GM20431 (cell line): ENCODE measurements at regions not wholly inside any gene's neighbourhood (a gene's known extent, or its start where the extent isn't known, plus 50 kb on each side); places are given as distances from the start of the nearest gene placed in this dataset.

Experiments
- in situ Hi-C: fragments of 300-500 bp; cut with MseI, MboI; formaldehyde crosslinking; loops from one replicate; pipeline ENCODE4 v1.15.0; 2020; ENCODE audit warnings: low sequenced_read_pairs; ENCODE audit not compliant: unreplicated experiment

- in situ Hi-C loops = no loop called here
These were observed 283.2 kb upstream of the TBX3 start for GRCh38 chr12:114967151-114967550.

DNA sequence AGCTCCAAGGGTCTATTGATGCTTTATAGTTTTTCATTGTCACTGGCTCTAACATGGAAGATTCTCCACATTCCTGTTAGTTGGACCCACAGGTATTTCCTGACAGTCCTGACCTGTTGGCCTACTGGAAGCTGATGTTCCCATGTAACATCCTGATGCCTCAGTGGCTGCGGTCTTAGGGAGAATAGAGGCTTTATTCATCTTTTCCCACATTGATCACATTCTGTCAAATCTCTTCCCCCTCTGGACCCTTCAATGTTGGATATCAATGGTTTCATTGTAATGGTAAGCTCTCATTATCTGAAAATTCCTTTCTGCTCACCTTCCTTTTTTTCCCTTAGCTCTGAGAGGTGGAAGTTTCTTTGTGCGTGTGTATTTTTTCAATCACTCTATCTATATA, 280.9 kb upstream of the TBX3 start:
- in situ Hi-C loops = no loop called here

- in situ Hi-C loops = no loop called here
These were observed 279.9 kb upstream of the TBX3 start for GRCh38 chr12:114963846-114964245.

DNA sequence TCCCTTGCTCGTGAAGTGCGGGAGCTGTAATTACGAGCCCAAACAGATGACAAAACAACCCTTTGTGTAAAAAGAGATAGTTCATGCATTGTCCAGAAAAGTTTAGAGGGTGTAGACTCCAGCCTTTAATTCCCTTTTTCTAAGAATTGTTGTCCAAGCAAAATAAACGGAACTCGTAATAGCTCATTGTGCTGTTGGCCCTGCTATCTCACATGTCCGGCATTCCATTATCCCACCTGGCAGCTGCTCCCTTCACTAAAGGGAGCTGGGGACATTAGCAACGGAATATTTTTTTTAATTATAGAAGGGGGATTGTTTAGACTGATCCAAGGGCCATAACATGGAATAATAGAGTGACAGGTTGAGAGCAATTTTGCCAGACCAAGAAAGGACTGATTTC, 277.5 kb upstream of the TBX3 start:
- in situ Hi-C loops = no loop called here

DNA sequence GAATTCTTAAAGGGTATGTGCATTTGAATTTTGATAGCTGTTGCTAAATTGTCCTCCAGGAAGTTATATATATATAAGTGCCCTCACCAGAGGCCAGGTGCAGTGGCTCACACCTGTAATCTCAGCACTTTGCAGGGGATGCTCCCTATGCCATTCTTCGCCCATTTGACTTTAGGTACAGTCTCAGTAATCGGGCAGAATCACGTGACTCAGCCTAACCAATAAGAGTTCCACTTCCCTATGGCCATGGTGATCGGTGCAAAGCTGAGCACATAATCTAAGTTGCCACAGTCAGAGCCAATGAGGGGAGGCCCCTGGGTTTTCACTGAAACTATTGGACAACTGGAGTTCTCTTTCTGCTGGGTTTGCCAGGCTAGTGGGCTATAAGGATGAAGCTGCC, 274.6 kb upstream of the TBX3 start:
- in situ Hi-C loops = no loop called here

GRCh38 chr12:114957225-114957624, 273.2 kb upstream of the TBX3 start:
- in situ Hi-C loops = no loop called here

DNA sequence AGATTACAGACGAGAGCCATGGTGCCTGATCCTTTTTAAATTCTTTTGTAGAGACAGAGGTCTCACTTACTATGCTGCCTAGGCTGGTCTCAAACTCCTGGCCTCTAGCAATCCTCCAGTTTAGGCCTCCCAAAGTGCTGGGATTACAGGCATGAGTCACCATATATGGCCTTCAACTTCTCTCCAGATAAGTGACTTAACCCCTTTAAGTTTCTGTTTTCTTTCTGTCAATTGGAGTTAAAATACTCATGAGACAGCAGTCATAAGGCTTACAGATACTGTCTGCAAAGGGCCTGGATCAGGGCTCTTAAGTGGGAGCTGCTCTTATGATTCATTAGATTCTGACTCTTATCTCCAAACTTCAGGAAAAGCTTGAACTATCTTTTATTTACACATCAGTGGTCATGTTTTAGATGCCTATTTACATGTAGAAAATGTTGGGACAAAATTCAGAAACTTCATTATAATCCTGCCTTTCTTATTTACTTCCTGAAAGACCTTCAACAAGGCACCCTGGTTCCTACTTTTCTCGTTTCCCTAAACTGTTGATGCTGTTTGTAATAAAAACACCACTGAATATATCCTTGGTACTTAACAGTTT, 271.5 kb upstream of the TBX3 start:
- in situ Hi-C loops = no loop called here

DNA sequence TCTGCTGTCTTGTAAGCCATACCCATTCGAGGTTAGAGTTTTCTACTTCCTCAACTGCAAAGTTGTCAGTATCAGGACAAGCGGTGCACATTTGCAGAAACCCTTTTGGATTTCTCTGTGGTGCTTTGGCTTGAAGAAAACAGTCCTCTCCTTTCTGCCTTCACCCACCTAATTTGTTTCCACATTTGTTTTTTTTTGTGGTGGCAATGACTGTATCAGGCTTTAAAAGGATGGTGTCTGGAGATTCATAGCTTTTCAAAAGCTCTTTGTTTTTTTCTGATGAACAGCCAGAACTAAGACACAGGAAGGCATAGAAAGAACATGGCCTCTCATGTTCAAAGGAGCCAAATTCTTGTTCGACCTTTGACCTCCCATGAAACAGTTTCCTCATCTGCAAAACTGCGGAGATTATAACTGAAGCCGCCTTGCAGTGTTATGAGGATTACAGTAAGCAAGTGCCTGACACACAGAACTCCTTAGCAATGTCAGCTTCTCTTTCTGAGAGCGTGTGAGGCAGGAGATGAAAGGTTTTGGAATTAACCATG, 270.6 kb upstream of the TBX3 start:
- in situ Hi-C loops = no loop called here

DNA sequence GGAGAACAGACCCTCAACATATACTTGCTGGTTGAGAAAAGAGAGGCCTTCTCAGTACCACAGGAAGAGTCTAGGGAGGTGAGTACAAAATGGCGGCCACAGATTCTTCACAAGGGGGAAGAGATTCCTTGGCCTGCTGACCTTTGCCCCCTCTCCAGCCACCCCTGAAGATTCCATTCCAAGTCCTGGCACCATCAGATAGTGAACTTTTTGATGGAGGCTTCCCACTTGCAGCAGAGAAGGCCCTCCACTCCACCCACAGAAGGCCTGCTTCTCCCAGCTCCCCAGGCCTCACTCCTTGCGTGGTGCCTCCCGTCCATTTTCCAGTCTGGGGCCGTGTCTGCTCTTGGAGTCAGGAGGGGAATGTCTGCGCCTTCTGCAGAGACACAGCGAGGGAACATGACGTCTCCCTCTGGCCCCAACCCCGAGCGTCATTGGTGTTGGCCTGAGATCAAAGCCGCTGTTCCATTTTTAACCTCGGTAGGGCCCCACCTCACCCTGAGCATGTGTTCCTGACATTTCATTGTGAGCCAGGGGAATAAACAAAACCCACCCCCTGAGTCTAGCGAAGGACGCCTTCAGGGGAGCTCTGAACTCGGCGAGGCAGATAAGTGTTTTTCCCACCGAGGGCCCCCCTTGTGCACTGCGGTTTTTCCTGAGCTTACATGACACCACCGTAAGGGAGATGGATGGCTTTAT, 268.7 kb upstream of the TBX3 start:
- in situ Hi-C loops = no loop called here

- in situ Hi-C loops = no loop called here
These were observed 265.3 kb upstream of the TBX3 start for GRCh38 chr12:114949058-114949820.

- in situ Hi-C loops = no loop called here
These were observed 261.4 kb upstream of the TBX3 start for GRCh38 chr12:114945351-114945750.

- in situ Hi-C loops = no loop called here
These were observed 260.8 kb upstream of the TBX3 start for GRCh38 chr12:114944736-114945135.

DNA sequence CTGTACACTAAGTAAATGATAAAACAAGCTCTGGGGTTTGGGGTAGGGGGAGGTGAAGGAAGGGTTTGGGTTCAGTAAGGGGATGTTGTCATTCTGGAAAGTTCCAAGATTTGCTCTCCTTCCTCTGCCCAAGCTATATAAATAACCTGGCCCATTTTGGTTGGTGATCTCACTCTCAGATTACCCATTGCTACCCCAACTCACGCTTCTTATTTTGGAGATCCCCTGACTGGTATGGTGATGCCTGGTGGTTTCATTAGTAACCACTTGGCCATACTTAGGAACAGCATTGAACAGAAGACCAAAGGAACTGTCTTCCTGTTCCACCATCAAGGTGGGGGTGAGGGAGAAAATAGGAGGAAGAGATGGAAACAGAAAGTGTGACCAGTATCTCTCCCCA, 259.6 kb upstream of the TBX3 start:
- in situ Hi-C loops = no loop called here

GRCh38 chr12:114938487-114939210, 254.7 kb upstream of the TBX3 start:
- in situ Hi-C loops = no loop called here

DNA sequence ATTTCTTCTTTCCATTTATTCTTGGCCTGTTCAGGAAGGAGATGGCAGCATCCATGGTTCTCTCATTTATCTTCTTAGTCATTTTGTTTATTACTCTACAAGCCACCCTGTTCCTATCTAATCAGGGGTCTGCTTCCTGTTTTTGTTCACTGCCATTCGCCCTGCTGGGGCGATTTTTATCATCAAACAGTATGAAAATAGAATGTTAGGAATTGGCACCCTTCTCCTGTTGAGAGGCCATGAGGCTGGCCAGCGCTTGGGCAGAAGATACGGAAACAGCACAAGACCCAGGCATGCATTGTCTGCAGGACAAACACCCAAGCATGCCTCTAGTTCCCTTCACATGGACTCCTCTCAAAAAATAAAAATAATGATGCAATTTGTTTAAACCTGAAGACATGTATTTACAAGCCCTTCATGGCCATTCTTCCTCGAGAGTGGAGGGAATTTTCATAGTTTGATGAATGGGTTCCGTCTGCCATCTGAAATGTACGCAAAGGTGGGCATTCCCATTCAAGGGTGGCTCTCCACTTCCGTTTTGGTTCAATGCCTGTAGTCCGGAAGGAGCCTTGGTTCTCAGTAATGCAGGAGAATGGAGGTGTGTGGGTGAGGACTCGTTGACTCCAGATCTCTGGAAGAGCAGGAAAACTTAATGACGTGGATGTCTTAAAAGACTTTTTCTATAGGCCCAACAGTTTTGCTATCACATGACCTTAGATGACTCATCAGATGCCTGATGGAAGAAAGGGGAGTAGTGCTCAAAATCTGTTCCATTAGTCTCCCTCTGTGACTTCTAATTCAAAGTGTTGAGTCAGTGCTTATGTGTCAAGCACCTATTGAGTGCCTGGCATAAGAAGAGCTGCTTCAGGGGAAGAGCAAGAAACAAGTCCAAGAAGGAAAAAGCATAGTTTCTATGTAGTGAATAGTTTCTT, 252.4 kb upstream of the TBX3 start:
- in situ Hi-C loops = no loop called here

- in situ Hi-C loops = no loop called here
These were observed 251.7 kb upstream of the TBX3 start for GRCh38 chr12:114935658-114936057.

DNA sequence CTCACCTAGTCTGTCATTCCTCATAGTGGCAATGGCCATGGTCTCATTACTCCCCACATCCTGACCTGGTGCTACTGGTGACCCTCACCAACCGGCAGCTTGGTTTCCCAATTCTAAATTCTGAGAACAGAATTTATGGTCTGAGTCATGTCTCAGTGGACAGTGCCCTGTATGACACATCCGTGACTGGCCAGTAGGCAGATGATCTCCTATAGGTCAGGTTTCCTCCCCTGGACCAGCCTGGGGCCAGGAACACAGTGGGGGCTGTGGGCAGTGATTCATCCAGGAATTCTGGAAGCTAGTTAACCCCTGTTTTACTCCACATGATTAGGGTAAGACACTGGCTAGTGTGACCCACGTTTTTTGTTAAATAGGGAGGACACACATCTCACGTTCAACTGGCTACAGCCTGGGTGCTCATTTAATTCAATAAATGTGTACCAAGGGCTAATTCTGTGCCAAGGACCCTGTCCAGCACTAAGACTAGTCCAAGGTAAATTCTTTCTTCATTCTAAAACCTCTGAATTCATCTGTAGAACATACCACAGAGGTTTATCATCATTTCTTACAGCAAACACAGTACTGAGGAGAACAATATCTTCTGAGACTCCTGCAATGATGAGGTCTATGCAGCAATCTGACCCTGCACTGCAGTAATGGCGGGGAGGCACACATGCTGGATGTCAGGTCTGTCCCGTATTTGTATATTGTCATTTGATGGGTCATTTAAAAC, 249.6 kb upstream of the TBX3 start:
- in situ Hi-C loops = no loop called here

GRCh38 chr12:114932806-114933205, 248.8 kb upstream of the TBX3 start:
- in situ Hi-C loops = no loop called here

- in situ Hi-C loops = no loop called here
These were observed 247.1 kb upstream of the TBX3 start for GRCh38 chr12:114931025-114931424.
